ENCODE measurements at regions not wholly inside any gene's neighbourhood (a gene's known extent, or its start where the extent isn't known, plus 50 kb on each side); places are given as distances from the start of the nearest gene placed in this dataset.

DNA sequence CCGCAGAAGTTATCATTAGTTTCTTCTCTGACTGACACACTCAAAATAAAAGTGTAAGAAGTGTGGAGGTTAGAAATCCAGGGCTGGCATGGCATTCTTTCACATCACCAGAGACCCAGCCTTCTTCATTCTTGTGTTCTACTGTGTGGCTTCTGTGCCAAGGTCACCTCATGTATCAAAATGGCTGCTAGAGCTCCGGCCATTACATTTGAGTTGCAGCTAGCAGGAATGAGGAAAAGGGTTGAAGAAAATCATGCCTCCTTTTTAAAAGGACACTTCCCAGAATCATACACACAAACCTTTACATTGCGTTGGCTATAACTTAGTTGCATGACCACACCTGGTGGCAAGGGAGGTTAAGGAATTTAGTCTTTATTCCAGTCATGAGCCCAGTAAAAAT is 345.6 kb upstream of the PROK2 start:
- CTCF ChIA-PET, result no interaction called here
- dilution Hi-C loops (cut with MboI; ENCODE audit: extremely low pct_ligation_motif_present, low sequenced_read_pairs), result no loop called here
- H3K9me3 ChIP-seq (replicated peaks; ENCODE audit: control insufficient read depth, insufficient read depth, low read length), result no peaks in the 10 kb centered on the region

More for the DNA sequence above, 345.6 kb upstream of the PROK2 start:
- H3K36me3 ChIP-seq (ENCODE audit: control insufficient read depth in 2 of 2, extremely low read depth in 1 of 2, insufficient read depth in 2 of 2, low read length in 2 of 2), result no peaks in the 10 kb centered on the region
- H2AFZ ChIP-seq (ENCODE audit: low read depth, low read length), result no peak overlapping the region
- H3K4me1 ChIP-seq (ENCODE audit: control insufficient read depth, extremely low read depth, insufficient read depth, low read length), result no peaks in the 10 kb centered on the region
- H3K27ac ChIP-seq (ENCODE audit: insufficient read depth, low read depth, low read length), result no peak overlapping the region
- POLR2A ChIA-PET, result no interaction called here
- H3K9me1 ChIP-seq (replicated peaks; ENCODE audit: control insufficient read depth, extremely low read depth, insufficient read depth, low read length), result no peaks in the 10 kb centered on the region
- H3K4me3 ChIP-seq (replicated peaks in 1 of 3; ENCODE audit: insufficient read depth in 1 of 3, low read depth in 1 of 3, low read length in 3 of 3), result no peak overlapping the region
- H4K20me1 ChIP-seq (replicated peaks; ENCODE audit: control insufficient read depth, extremely low read depth, insufficient read depth, low read length), result no peaks in the 10 kb centered on the region
- TF ChIP-seq EZH2 (IDR thresholded peaks at IDR 0.05; ENCODE audit: borderline replicate concordance, low read depth, low read length, severe bottlenecking) (no peak), MYC (IDR thresholded peaks at IDR 0.05; ENCODE audit: low read depth, low read length) (no peak), POLR2AphosphoS5 (IDR thresholded peaks at IDR 0.05; ENCODE audit: insufficient read depth, low read depth, low read length) (no peak), CTCF (IDR thresholded peaks at IDR 0.05; ENCODE audit: extremely low read depth in 1 of 2, insufficient read depth in 1 of 2, low read depth in 1 of 2, low read length in 2 of 2) (no peak), FOS (IDR thresholded peaks at IDR 0.05; ENCODE audit: borderline replicate concordance, insufficient read depth, low read length) (no peak), POLR2A (IDR thresholded peaks at IDR 0.05; ENCODE audit: low read depth, low read length) (no peak), JUN (IDR thresholded peaks at IDR 0.05; ENCODE audit: borderline replicate concordance, insufficient read depth, insufficient read length, low read depth) (no peak), GATA2 (IDR thresholded peaks at IDR 0.05; ENCODE audit: insufficient read depth, insufficient read length, low read depth, low read length) (no peak)
- TF ChIP-seq, protein P1, sequence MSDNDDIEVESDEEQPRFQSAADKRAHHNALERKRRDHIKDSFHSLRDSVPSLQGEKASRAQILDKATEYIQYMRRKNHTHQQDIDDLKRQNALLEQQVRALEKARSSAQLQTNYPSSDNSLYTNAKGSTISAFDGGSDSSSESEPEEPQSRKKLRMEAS (IDR thresholded peaks at IDR 0.05; ENCODE audit: insufficient read depth, insufficient read length), result no peak
- H3K27me3 ChIP-seq (ENCODE audit: control insufficient read depth in 2 of 2, insufficient read depth in 2 of 2, low read length in 2 of 2), result peaks cover 0 to 7% of the 10 kb centered on the region in 2 experiments
- FAIRE-seq (no peak), DNase-seq (ENCODE audit: low read depth, low spot score) (no peak)
- H3K4me2 ChIP-seq (ENCODE audit: insufficient read depth, low read length), result no peak overlapping the region
- no TSS peak for BruUV-seq (replicated peaks)
- H3K79me2 ChIP-seq (ENCODE audit: control insufficient read depth, insufficient read depth, low read length), result no peaks in the 10 kb centered on the region
- no peak overlapping the region for H3K9ac ChIP-seq (replicated peaks; ENCODE audit: extremely low read depth, insufficient read depth, low read length)
- intact Hi-C loops (cut with micrococcal nuclease), result no loop called here

All from endothelial cell of umbilical vein (primary cell).